22Rv1 (cell line): ENCODE measurements at regions not wholly inside any gene's neighbourhood (a gene's known extent, or its start where the extent isn't known, plus 50 kb on each side); places are given as distances from the start of the nearest gene placed in this dataset.

Experiments
- ZFX ChIP-seq: fragments of 450-650 bp; IDR thresholded peaks from 2 replicates; pipeline ENCODE4 v1.6.1; 2017; ENCODE audit warnings: antibody characterized with exemption, borderline replicate concordance
- TF ChIP-seq, protein P1 (sequence below): fragments of 450-650 bp; IDR thresholded peaks from 2 replicates; pipeline ENCODE4 v1.5.1; 2017; ENCODE audit warnings: mild to moderate bottlenecking

GRCh38 chr18:22858121-22858520 is 75.0 kb upstream of the RBBP8 start:
- TF ChIP-seq, protein P1, sequence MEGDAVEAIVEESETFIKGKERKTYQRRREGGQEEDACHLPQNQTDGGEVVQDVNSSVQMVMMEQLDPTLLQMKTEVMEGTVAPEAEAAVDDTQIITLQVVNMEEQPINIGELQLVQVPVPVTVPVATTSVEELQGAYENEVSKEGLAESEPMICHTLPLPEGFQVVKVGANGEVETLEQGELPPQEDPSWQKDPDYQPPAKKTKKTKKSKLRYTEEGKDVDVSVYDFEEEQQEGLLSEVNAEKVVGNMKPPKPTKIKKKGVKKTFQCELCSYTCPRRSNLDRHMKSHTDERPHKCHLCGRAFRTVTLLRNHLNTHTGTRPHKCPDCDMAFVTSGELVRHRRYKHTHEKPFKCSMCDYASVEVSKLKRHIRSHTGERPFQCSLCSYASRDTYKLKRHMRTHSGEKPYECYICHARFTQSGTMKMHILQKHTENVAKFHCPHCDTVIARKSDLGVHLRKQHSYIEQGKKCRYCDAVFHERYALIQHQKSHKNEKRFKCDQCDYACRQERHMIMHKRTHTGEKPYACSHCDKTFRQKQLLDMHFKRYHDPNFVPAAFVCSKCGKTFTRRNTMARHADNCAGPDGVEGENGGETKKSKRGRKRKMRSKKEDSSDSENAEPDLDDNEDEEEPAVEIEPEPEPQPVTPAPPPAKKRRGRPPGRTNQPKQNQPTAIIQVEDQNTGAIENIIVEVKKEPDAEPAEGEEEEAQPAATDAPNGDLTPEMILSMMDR: no peak
- no peak for TF ChIP-seq ZFX
